Neural cell (in vitro differentiated cells): ENCODE measurements at regions not wholly inside any gene's neighbourhood (a gene's known extent, or its start where the extent isn't known, plus 50 kb on each side); places are given as distances from the start of the nearest gene placed in this dataset.

Experiments used
- H2AFZ ChIP-seq: fragments of 200-600, 300-800 bp; sonication (generic), shearing (Covaris generic); 2 replicates; pipeline ENCODE4 v1.6.0; 2014; ENCODE audit warnings: low read depth, mild to moderate bottlenecking, antibody characterized with exemption, low read length, moderate library complexity
- H3F3A ChIP-seq: fragments of 200-600 bp; shearing (Covaris generic); 2 replicates; pipeline ENCODE4 v1.6.1; 2016; ENCODE audit warnings: mild to moderate bottlenecking, moderate library complexity, mixed read lengths, antibody characterized with exemption, low read length; ENCODE audit not compliant: insufficient read depth, poor library complexity, severe bottlenecking
- H3K27ac ChIP-seq: fragments of 200-600, 300-800 bp; sonication (generic), shearing (Covaris generic); 2 replicates; pipeline ENCODE4 v1.5.1; 2014; ENCODE audit warnings: mild to moderate bottlenecking, low read length, moderate library complexity
- H3K27me3 ChIP-seq: fragments of 300-800, 200-600 bp; sonication (generic), shearing (Covaris generic); 2 replicates; pipeline ENCODE4 v1.6.0; 2014; ENCODE audit warnings: mild to moderate bottlenecking, low read depth, low read length, moderate library complexity; ENCODE audit not compliant: insufficient read depth
- H3K36me3 ChIP-seq: fragments of 300-800, 200-600 bp; sonication (generic), shearing (Covaris generic); 2 replicates; pipeline ENCODE4 v1.5.1; 2014; ENCODE audit warnings: mild to moderate bottlenecking, antibody characterized with exemption, low read length, moderate library complexity; ENCODE audit not compliant: insufficient read depth
- H3K4me2 ChIP-seq: fragments of 300-800, 200-600 bp; sonication (generic), shearing (Covaris generic); 2 replicates; pipeline ENCODE4 v1.6.0; 2014; ENCODE audit warnings: mild to moderate bottlenecking, low read length
- H3K4me3 ChIP-seq: fragments of 300-800, 200-600 bp; sonication (generic), shearing (Covaris generic); 2 replicates; pipeline ENCODE4 v1.5.1; 2014; ENCODE audit warnings: mild to moderate bottlenecking, low read length, moderate library complexity
- H3K79me2 ChIP-seq: fragments of 200-600 bp; shearing (Covaris generic); replicated peaks from 2 replicates; pipeline ENCODE4 v1.6.0; 2014; ENCODE audit warnings: mild to moderate bottlenecking, low read length, moderate library complexity; ENCODE audit not compliant: insufficient read depth
- H3K9ac ChIP-seq: fragments of 300-800, 200-600 bp; sonication (generic), shearing (Covaris generic); 2 replicates; pipeline ENCODE4 v1.6.1; 2016; ENCODE audit warnings: mild to moderate bottlenecking, low read length, mixed read lengths
- H3K9me2 ChIP-seq: fragments of 200-600 bp; shearing (Covaris generic); 2 replicates; pipeline ENCODE4 v1.6.1; 2016; ENCODE audit warnings: mild to moderate bottlenecking, low read length, mixed read lengths; ENCODE audit not compliant: insufficient read depth
- H3K9me3 ChIP-seq: fragments of 200-600, 300-800 bp; sonication (generic), shearing (Covaris generic); 2 replicates; pipeline ENCODE4 v1.6.1; 2016; ENCODE audit warnings: mild to moderate bottlenecking, mixed run types, low read length, moderate library complexity, mixed read lengths
- H4K20me1 ChIP-seq: fragments of 200-600 bp; shearing (Covaris generic); 2 replicates; pipeline ENCODE4 v1.6.1; 2016; ENCODE audit warnings: mild to moderate bottlenecking, mixed run types; ENCODE audit not compliant: insufficient read depth
- EP300 ChIP-seq: fragments of 450-650 bp; conservative IDR thresholded peaks from 2 replicates; pipeline ENCODE4 v1.6.1; 2014; ENCODE audit warnings: antibody characterized with exemption, mild to moderate bottlenecking, moderate library complexity; ENCODE audit not compliant: poor library complexity, severe bottlenecking
- EZH2 ChIP-seq: fragments of 200-600, 300-800 bp; shearing (Covaris generic), sonication (generic); IDR thresholded peaks from 2 replicates; pipeline ENCODE4 v1.6.1; 2014; ENCODE audit warnings: antibody characterized with exemption, low read length, borderline replicate concordance, mild to moderate bottlenecking; ENCODE audit not compliant: insufficient read depth, poor library complexity, severe bottlenecking
- MXI1 ChIP-seq: fragments of 450-650 bp; conservative IDR thresholded peaks from 2 replicates; pipeline ENCODE4 v1.6.1; 2014; ENCODE audit warnings: antibody characterized with exemption, mild to moderate bottlenecking; ENCODE audit not compliant: poor library complexity, severe bottlenecking
- POLR2AphosphoS5 ChIP-seq: IDR thresholded peaks from 2 replicates; pipeline ENCODE4 v1.6.1; 2012
- RAD21 ChIP-seq: fragments of 450-650 bp; conservative IDR thresholded peaks from 2 replicates; pipeline ENCODE4 v1.6.1; 2014; ENCODE audit warnings: antibody characterized with exemption, mild to moderate bottlenecking, moderate library complexity
- REST ChIP-seq: IDR thresholded peaks from 2 replicates; pipeline ENCODE4 v1.6.1; 2012; ENCODE audit warnings: borderline replicate concordance
- SMC3 ChIP-seq: fragments of 450-650 bp; conservative IDR thresholded peaks from 2 replicates; pipeline ENCODE4 v1.6.1; 2014; ENCODE audit warnings: antibody characterized with exemption, mild to moderate bottlenecking, moderate library complexity; ENCODE audit not compliant: poor library complexity
- TAF1 ChIP-seq: IDR thresholded peaks from 2 replicates; pipeline ENCODE4 v1.6.1; 2012; ENCODE audit warnings: low read depth
- TF ChIP-seq, protein P1 (sequence below): fragments of 450-650 bp; IDR thresholded peaks from 2 replicates; pipeline ENCODE4 v1.5.1; 2014; ENCODE audit warnings: antibody characterized with exemption, mild to moderate bottlenecking, moderate library complexity; ENCODE audit not compliant: poor library complexity, severe bottlenecking

DNA sequence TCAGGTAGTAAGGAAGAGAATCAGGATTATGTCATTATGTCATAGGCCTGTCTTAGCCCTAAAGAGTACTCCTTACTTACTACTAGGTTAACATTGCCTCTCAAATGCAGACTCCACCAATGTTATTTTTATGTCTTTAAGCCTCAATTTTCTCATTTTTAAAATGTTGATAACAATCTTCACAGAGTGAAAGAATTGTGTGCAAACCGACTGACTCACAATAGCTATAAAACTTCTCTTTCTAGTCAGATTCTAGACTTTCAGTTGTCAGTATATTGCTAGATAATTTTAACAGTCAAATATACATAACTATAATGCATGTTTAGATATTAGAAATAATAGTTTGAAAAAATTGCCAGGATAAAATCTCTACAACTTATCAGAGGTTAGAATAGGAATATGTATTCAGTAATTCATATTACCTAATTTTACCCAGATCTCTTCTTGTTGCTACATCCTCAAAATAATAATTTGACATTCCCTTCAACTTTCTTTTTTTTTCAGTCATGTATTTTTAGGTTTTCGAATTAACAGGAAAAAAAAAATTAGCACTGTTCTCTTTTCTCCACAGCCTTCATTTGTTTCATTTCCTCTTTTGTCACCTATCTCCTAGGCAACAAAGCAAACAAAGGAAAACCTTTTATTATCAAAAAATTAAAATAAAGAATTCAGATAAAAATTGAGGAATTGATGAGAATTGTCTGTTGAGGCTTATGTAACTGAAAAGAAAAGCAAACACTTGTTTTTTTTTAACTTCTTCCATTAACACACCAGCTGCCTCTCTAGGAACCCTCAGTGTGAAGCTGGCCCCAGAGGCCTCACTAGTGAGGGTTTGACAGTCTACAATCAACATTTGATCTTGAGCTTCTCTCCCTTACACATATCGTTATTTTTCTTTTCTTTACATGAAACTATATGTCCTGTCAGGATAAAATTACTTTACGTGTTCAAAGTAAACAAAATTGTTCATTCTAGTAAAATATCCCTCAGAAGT, 279.0 kb downstream of the CALCRL start:
- H3F3A ChIP-seq = no peaks in the 10 kb centered on the region
- no peak overlapping the region for H3K4me3 ChIP-seq
- TF ChIP-seq SMC3 (no peak), EZH2 (no peak), EP300 (no peak), REST (no peak), RAD21 (no peak), MXI1 (no peak), POLR2AphosphoS5 (no peak), TAF1 (no peak)
- TF ChIP-seq, protein P1, sequence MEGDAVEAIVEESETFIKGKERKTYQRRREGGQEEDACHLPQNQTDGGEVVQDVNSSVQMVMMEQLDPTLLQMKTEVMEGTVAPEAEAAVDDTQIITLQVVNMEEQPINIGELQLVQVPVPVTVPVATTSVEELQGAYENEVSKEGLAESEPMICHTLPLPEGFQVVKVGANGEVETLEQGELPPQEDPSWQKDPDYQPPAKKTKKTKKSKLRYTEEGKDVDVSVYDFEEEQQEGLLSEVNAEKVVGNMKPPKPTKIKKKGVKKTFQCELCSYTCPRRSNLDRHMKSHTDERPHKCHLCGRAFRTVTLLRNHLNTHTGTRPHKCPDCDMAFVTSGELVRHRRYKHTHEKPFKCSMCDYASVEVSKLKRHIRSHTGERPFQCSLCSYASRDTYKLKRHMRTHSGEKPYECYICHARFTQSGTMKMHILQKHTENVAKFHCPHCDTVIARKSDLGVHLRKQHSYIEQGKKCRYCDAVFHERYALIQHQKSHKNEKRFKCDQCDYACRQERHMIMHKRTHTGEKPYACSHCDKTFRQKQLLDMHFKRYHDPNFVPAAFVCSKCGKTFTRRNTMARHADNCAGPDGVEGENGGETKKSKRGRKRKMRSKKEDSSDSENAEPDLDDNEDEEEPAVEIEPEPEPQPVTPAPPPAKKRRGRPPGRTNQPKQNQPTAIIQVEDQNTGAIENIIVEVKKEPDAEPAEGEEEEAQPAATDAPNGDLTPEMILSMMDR = no peak

GRCh38 chr2:187167491-187167890, 280.6 kb downstream of the CALCRL start:
- H3K9me2 ChIP-seq = no peaks in the 10 kb centered on the region
- H3K27ac ChIP-seq = no peak overlapping the region
- TF ChIP-seq SMC3 (no peak), POLR2AphosphoS5 (no peak), EP300 (no peak), TAF1 (no peak), RAD21 (no peak), MXI1 (no peak), REST (no peak), EZH2 (no peak)
- TF ChIP-seq, protein P1 = no peak
- no peaks in the 10 kb centered on the region for H3K27me3 ChIP-seq
- H3K9me3 ChIP-seq = no peaks in the 10 kb centered on the region
- no peaks in the 10 kb centered on the region for H4K20me1 ChIP-seq
- no peaks in the 10 kb centered on the region for H3K36me3 ChIP-seq
- H3K4me2 ChIP-seq = no peak overlapping the region
- H3K4me3 ChIP-seq = no peak overlapping the region
- H3K9ac ChIP-seq = no peak overlapping the region
- H3F3A ChIP-seq = no peaks in the 10 kb centered on the region
- no peaks in the 10 kb centered on the region for H3K79me2 ChIP-seq
- H2AFZ ChIP-seq = no peak overlapping the region

More for the DNA sequence above, 279.0 kb downstream of the CALCRL start:
- H3K79me2 ChIP-seq = no peaks in the 10 kb centered on the region
- H2AFZ ChIP-seq = no peak overlapping the region
- no peaks in the 10 kb centered on the region for H3K36me3 ChIP-seq
- H4K20me1 ChIP-seq = no peaks in the 10 kb centered on the region
- H3K27me3 ChIP-seq = no peaks in the 10 kb centered on the region
- no peak overlapping the region for H3K4me2 ChIP-seq
- H3K9me3 ChIP-seq = no peaks in the 10 kb centered on the region
- H3K9me2 ChIP-seq = no peaks in the 10 kb centered on the region
- H3K9ac ChIP-seq = no peak overlapping the region
- H3K27ac ChIP-seq = no peak overlapping the region
